Sigmoid colon (tissue), 6 donors: ENCODE measurements at regions not wholly inside any gene's neighbourhood (a gene's known extent, or its start where the extent isn't known, plus 50 kb on each side); places are given as distances from the start of the nearest gene placed in this dataset.

Experiments used
- DNase-seq: peaks from one replicate; pipeline ENCODE4 v3.0.0-alpha.2; 2019
- H3K27ac ChIP-seq, 4 donors: fragments of 200-600 bp; sonication (generic); one replicate each; pipeline ENCODE4 v1.5.1; 2016 to 2019; ENCODE audit warnings: mild to moderate bottlenecking in 1 of 4
- H3K27me3 ChIP-seq, 3 donors: fragments of 200-600 bp; sonication (generic); one replicate each; pipeline ENCODE4 v1.5.1; 2019; ENCODE audit warnings: mild to moderate bottlenecking in 1 of 3
- H3K36me3 ChIP-seq, 4 donors: fragments of 200-600 bp; sonication (generic); one replicate each; pipeline ENCODE4 v1.5.1; 2016 to 2019
- H3K4me1 ChIP-seq, 4 donors: fragments of 200-600 bp; sonication (generic); one replicate each; pipeline ENCODE4 v1.5.1; 2017 to 2019
- H3K4me3 ChIP-seq, 4 donors: fragments of 200-600 bp; sonication (generic); one replicate each; pipeline ENCODE4 v1.5.1; 2017 to 2019; ENCODE audit warnings: mild to moderate bottlenecking in 2 of 4, moderate library complexity in 1 of 4
- H3K9me3 ChIP-seq, 4 donors: fragments of 200-600 bp in 3 of 4; sonication (generic) in 3 of 4; one replicate each; pipeline versions ENCODE4 v1.5.1 to v1.6.1; 2013 to 2019
- EP300 ChIP-seq, 4 donors: sonication (generic); formaldehyde crosslinking; IDR thresholded peaks; one replicate each; pipeline ENCODE4 v1.6.1; 2017; ENCODE audit warnings: antibody characterized with exemption in 4 of 4
- POLR2A ChIP-seq, 2 donors: fragments of 450-650 bp; IDR thresholded peaks; one replicate each; pipeline ENCODE4 v1.6.1; 2016; ENCODE audit warnings: antibody characterized with exemption in 2 of 2, mild to moderate bottlenecking in 2 of 2, moderate library complexity in 2 of 2
- POLR2AphosphoS5 ChIP-seq, 4 donors: sonication (generic); formaldehyde crosslinking; IDR thresholded peaks; one replicate each; pipeline ENCODE4 v1.6.1; 2017; ENCODE audit warnings: antibody characterized with exemption in 4 of 4
- WGBS, 2 donors: extraction: QIAGEN DNeasy Blood & Tissue Kit; methylation state at CpG; one replicate each; pipeline ENCODE4 v1.1.7; 2013; 5-methylcytosine and 5-hydroxymethylcytosine counted together
- intact Hi-C: fragments of 100-400 bp; cut with DNase I; formaldehyde crosslinking; loops from one replicate; pipeline ENCODE4 v1.15.1; 2023
- TF ChIP-seq, protein P1 (sequence below), 4 experiments: fragments of 450-650 bp in 3 of 4; fragments of 200-600 bp in 1 of 4; IDR thresholded peaks; one replicate each; pipeline ENCODE4 v1.5.1; 2016 to 2019; ENCODE audit warnings: antibody characterized with exemption in 4 of 4, mild to moderate bottlenecking in 3 of 4, moderate library complexity in 2 of 4
- donor health status: healthy with polysubstance abuse.
- donor health status: healthy.

DNA sequence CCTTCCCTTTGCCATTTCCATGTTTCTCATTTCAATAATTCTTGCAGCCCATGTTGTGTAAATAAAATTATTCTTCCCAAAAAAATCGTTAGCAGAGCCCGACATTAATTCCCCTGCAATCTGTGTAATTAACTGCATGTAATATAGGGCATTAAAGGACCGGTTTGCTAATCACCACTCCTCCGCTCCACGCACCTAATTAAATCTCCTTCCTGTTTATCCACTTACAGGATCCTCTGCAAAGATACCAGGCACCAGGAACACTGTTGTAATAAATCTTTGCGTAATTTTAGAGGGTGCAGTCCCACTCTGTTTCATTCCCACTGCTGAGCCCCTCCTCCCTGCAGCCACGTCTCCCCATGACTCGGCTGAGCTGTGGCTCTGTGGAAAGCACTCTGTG, 105.0 kb upstream of the PPP1R26 start:
- Histone ChIP-seq H3K4me1 (no peaks in the 10 kb centered on the region), H3K27ac (no peak overlapping the region), H3K9me3 (no peaks in the 10 kb centered on the region), H3K4me3 (no peak overlapping the region), H3K27me3 (peaks cover 0 to 44% (median 0%) of the 10 kb centered on the region in 3 donors), H3K36me3 (no peaks in the 10 kb centered on the region)
- TF ChIP-seq EP300 (IDR thresholded peaks at IDR 0.05) (no peak), POLR2A (IDR thresholded peaks at IDR 0.05) (no peak), POLR2AphosphoS5 (IDR thresholded peaks at IDR 0.05) (no peak)
- TF ChIP-seq, protein P1, sequence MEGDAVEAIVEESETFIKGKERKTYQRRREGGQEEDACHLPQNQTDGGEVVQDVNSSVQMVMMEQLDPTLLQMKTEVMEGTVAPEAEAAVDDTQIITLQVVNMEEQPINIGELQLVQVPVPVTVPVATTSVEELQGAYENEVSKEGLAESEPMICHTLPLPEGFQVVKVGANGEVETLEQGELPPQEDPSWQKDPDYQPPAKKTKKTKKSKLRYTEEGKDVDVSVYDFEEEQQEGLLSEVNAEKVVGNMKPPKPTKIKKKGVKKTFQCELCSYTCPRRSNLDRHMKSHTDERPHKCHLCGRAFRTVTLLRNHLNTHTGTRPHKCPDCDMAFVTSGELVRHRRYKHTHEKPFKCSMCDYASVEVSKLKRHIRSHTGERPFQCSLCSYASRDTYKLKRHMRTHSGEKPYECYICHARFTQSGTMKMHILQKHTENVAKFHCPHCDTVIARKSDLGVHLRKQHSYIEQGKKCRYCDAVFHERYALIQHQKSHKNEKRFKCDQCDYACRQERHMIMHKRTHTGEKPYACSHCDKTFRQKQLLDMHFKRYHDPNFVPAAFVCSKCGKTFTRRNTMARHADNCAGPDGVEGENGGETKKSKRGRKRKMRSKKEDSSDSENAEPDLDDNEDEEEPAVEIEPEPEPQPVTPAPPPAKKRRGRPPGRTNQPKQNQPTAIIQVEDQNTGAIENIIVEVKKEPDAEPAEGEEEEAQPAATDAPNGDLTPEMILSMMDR (IDR thresholded peaks at IDR 0.05): no peak
- DNase-seq: no peak
- WGBS, 2 donors: 38 to 51% methylated on average over 8 of the region's 8 CpGs
- intact Hi-C loops: no loop called here

DNA sequence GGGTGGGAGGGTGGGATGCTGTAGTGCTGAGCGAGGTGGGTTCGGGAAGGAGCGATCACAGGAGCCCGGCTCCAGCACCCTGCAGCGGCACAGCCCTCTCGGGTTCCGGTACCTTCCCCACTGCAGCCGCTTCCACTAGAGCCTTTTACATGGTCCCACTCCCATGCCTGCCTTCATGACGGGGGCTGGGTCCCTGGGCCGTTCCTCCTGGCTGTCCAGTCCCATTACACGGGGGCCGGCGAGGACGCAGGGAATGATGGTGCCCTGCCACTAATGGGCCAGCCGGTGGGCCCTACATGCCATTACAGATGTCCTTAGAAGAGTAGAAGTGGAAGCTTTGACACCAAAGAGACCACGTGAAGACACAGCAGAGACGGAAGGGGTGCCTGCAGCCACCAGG, 104.6 kb upstream of the PPP1R26 start:
- no peak for TF ChIP-seq POLR2A (IDR thresholded peaks at IDR 0.05)
- TF ChIP-seq EP300 (IDR thresholded peaks at IDR 0.05): no peak
- TF ChIP-seq POLR2AphosphoS5 (IDR thresholded peaks at IDR 0.05): no peak
- TF ChIP-seq, protein P1 (IDR thresholded peaks at IDR 0.05): no peak
- Histone ChIP-seq H3K9me3 (no peaks in the 10 kb centered on the region), H3K27me3 (peaks cover 0 to 44% (median 0%) of the 10 kb centered on the region in 3 donors), H3K4me3 (no peak overlapping the region), H3K4me1 (no peaks in the 10 kb centered on the region), H3K27ac (no peak overlapping the region), H3K36me3 (no peaks in the 10 kb centered on the region)
- intact Hi-C loops: no loop called here
- no peak for DNase-seq
- WGBS, 2 donors: 88 to 89% methylated on average over 17 of the region's 17 CpGs

DNA sequence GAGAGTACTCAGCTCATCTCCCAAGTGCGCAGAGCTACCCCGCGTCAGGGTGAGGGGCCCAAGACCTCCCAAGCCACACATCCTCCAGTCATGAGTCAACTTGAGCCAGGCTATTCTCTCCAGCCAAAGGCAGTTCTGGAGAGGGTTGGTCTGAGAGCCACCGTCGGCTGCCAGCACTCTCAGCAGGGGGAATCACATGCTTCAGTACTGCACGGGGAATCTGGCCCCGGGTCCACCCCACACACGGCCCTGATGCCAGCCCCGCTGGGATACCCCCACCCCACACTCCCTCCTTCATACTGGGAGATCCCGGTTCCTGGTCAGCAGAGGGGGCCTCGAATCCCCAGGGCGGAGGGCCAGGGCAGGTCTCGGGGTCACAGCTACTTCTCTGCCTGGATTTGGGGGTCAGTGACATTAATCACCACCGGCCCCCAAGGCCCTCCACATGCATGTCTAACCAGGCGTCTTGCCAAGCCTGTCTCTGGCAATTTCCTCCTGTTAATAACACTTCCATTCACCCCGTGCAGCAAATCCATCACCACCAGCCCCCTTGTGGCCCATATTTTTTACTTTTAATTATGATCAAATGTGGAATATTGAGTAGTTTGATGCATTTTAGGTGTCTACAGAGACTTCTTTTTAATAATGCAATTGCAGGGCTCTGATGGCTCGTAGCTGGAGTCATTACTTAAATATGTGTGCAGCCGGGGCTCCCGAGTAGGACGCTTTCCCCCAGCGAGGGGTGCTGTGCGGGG, 102.9 kb upstream of the PPP1R26 start:
- TF ChIP-seq POLR2AphosphoS5 (IDR thresholded peaks at IDR 0.05): no peak
- TF ChIP-seq POLR2A (IDR thresholded peaks at IDR 0.05): no peak
- TF ChIP-seq, protein P1 (IDR thresholded peaks at IDR 0.05): no peak
- TF ChIP-seq EP300 (IDR thresholded peaks at IDR 0.05): no peak
- Histone ChIP-seq H3K27ac (no peak overlapping the region), H3K4me1 (no peaks in the 10 kb centered on the region), H3K9me3 (no peaks in the 10 kb centered on the region), H3K27me3 (peaks cover 0 to 44% (median 0%) of the 10 kb centered on the region in 3 donors), H3K4me3 (no peak overlapping the region), H3K36me3 (no peaks in the 10 kb centered on the region)
- WGBS, 2 donors: 67 to 71% methylated on average over 22 of the region's 22 CpGs
- intact Hi-C loops: no loop called here
- no peak for DNase-seq

DNA sequence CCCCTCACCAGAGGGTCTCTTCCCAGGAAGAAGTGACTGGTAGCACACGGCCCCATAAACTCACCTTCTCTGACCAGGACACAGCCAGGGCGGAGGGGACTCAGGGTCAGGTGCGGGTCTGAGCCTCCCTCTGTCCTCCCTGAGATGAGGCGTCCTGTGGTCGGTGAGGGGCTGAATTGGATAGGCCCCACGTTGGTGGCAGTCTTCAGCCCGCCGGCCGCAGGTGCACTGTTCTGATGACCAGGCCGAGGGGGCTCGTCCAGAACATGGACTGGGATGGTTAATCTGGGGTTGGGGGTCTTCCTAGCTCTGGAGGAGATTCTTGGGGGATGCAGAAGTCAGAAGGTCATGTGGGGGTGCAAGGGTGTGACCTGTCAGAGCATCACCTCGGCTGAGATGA, 102.2 kb upstream of the PPP1R26 start:
- WGBS, 2 donors: 78 to 88% methylated on average over 12 of the region's 12 CpGs
- intact Hi-C loops: no loop called here
- peaks cover 0 to 45% (median 0%) of the 10 kb centered on the region in 3 donors for H3K27me3 ChIP-seq

More for the DNA sequence above, 102.2 kb upstream of the PPP1R26 start:
- H3K4me1 ChIP-seq: no peaks in the 10 kb centered on the region
- no peaks in the 10 kb centered on the region for H3K36me3 ChIP-seq
- no peaks in the 10 kb centered on the region for H3K9me3 ChIP-seq
- TF ChIP-seq POLR2AphosphoS5 (IDR thresholded peaks at IDR 0.05): no peak
- no peak for TF ChIP-seq EP300 (IDR thresholded peaks at IDR 0.05)
- TF ChIP-seq POLR2A (IDR thresholded peaks at IDR 0.05): no peak
- TF ChIP-seq, protein P1 (IDR thresholded peaks at IDR 0.05): no peak
- no peak for DNase-seq
- no peak overlapping the region for H3K4me3 ChIP-seq
- no peak overlapping the region for H3K27ac ChIP-seq
